NCI-H1092 treated with DMSO at 0.1 percent for 48 hours (cell line): ENCODE measurements at regions not wholly inside any gene's neighbourhood (a gene's known extent, or its start where the extent isn't known, plus 50 kb on each side); places are given as distances from the start of the nearest gene placed in this dataset.
"Not testable (repeated sequence)": the region's sequence is repeated elsewhere in the genome, so short reads cannot be mapped to it uniquely, and the experiment has no call there.

Experiments
- DNase-seq: peaks from one replicate; lab custom pipeline; 2025; lab: John Stamatoyannopoulos, UW

- no peak for DNase-seq
Observed at GRCh38 chr2:77578354-77578753, 56.2 kb upstream of the LRRTM4 start.

- no peak for DNase-seq
Observed at GRCh38 chr2:77579076-77579769, 57.0 kb upstream of the LRRTM4 start.

GRCh38 chr2:77588438-77588837, 66.3 kb upstream of the LRRTM4 start:
- DNase-seq, result no peak

- no peak for DNase-seq
Observed at GRCh38 chr2:77590298-77590917, 68.2 kb upstream of the LRRTM4 start.

GRCh38 chr2:77592955-77593354, 70.8 kb upstream of the LRRTM4 start:
- DNase-seq, result not testable (repeated sequence)

- no peak for DNase-seq
Observed at GRCh38 chr2:77602771-77603170, 80.6 kb upstream of the LRRTM4 start.

GRCh38 chr2:77604953-77605929, 83.1 kb upstream of the LRRTM4 start:
- no peak for DNase-seq

- DNase-seq, result no peak
Observed at GRCh38 chr2:77608510-77608909, 86.3 kb upstream of the LRRTM4 start.

- DNase-seq, result no peak
Observed at GRCh38 chr2:77629539-77629938, 107.4 kb upstream of the LRRTM4 start.

GRCh38 chr2:77631007-77631406, 108.8 kb upstream of the LRRTM4 start:
- no peak for DNase-seq

- no peak for DNase-seq
Observed at GRCh38 chr2:77633601-77634000, 111.4 kb upstream of the LRRTM4 start.

GRCh38 chr2:77640924-77641323, 118.7 kb upstream of the LRRTM4 start:
- no peak for DNase-seq

GRCh38 chr2:77642339-77642738, 120.2 kb upstream of the LRRTM4 start:
- DNase-seq, result no peak

- DNase-seq, result no peak
Observed at GRCh38 chr2:77649856-77650255, 127.7 kb upstream of the LRRTM4 start.

GRCh38 chr2:77652499-77652898, 130.3 kb upstream of the LRRTM4 start:
- DNase-seq, result no peak

- no peak for DNase-seq
Observed at GRCh38 chr2:77664491-77664890, 142.3 kb upstream of the LRRTM4 start.

GRCh38 chr2:77666251-77666980, 144.2 kb upstream of the LRRTM4 start:
- DNase-seq, result no peak

GRCh38 chr2:77684543-77685319, 162.6 kb upstream of the LRRTM4 start:
- DNase-seq, result peak; percentile 12

GRCh38 chr2:77712601-77713000, 190.4 kb upstream of the LRRTM4 start:
- DNase-seq, result no peak

- DNase-seq, result no peak
Observed at GRCh38 chr2:77713412-77713811, 191.2 kb upstream of the LRRTM4 start.

- DNase-seq, result no peak
Observed at GRCh38 chr2:77720115-77720514, 197.9 kb upstream of the LRRTM4 start.
